OCI-LY1 (cell line): ENCODE measurements at regions not wholly inside any gene's neighbourhood (a gene's known extent, or its start where the extent isn't known, plus 50 kb on each side); places are given as distances from the start of the nearest gene placed in this dataset.

Source experiments
- H2AFZ ChIP-seq: fragments of 200-600 bp; sonication (generic), shearing (Covaris generic); 2 replicates; pipeline ENCODE4 v1.6.0; 2014; ENCODE audit warnings: antibody characterized with exemption, mild to moderate bottlenecking, low read length
- H3F3A ChIP-seq: fragments of 200-600 bp; sonication (generic), shearing (Covaris generic); 2 replicates; pipeline ENCODE4 v1.6.0; 2014; ENCODE audit warnings: mild to moderate bottlenecking, antibody characterized with exemption, low read length, moderate library complexity; ENCODE audit not compliant: insufficient read depth
- H3K27ac ChIP-seq: fragments of 200-600 bp; sonication (generic); 2 replicates; pipeline ENCODE4 v1.5.1; 2014; ENCODE audit warnings: low read length, mixed run types, mild to moderate bottlenecking, low read depth; ENCODE audit not compliant: poor library complexity, severe bottlenecking
- H3K27me3 ChIP-seq: fragments of 200-600 bp; sonication (generic); 2 replicates; pipeline ENCODE4 v1.6.0; 2014; ENCODE audit warnings: antibody characterized with exemption, mild to moderate bottlenecking, low read length, moderate library complexity; ENCODE audit not compliant: insufficient read depth
- H3K36me3 ChIP-seq: fragments of 200-600 bp; sonication (generic); 2 replicates; pipeline ENCODE4 v1.6.1; 2014; ENCODE audit warnings: mild to moderate bottlenecking, antibody characterized with exemption, low read length, moderate library complexity, mixed read lengths; ENCODE audit not compliant: insufficient read depth
- H3K4me1 ChIP-seq: fragments of 200-600 bp; sonication (generic); 2 replicates; pipeline ENCODE4 v1.5.1; 2014; ENCODE audit warnings: mild to moderate bottlenecking, low read length, moderate library complexity; ENCODE audit not compliant: insufficient read depth, severe bottlenecking
- H3K4me2 ChIP-seq: fragments of 200-600 bp; sonication (generic), shearing (Covaris generic); 2 replicates; pipeline ENCODE4 v1.6.1; 2014; ENCODE audit warnings: low read length
- H3K4me3 ChIP-seq: fragments of 200-600 bp; sonication (generic); 2 replicates; pipeline ENCODE4 v1.5.1; 2014; ENCODE audit warnings: low read length, low read depth, mild to moderate bottlenecking, mixed read lengths; ENCODE audit not compliant: poor library complexity, severe bottlenecking
- H3K79me2 ChIP-seq: fragments of 200-600 bp; shearing (Covaris generic); 2 replicates; pipeline ENCODE4 v1.6.1; 2016; ENCODE audit warnings: mixed run types, low read length, mixed read lengths; ENCODE audit not compliant: insufficient read depth
- H3K9ac ChIP-seq: fragments of 200-600 bp; sonication (generic), shearing (Covaris generic); 2 replicates; pipeline ENCODE4 v1.6.1; 2014; ENCODE audit warnings: mild to moderate bottlenecking, low read length, mixed read lengths
- H3K9me2 ChIP-seq: fragments of 200-600 bp; sonication (generic), shearing (Covaris generic); 2 replicates; pipeline ENCODE4 v1.6.1; 2014; ENCODE audit warnings: low read depth, mild to moderate bottlenecking, low read length, mixed read lengths
- H3K9me3 ChIP-seq: fragments of 200-600 bp; shearing (Covaris generic); 2 replicates; pipeline ENCODE4 v1.6.1; 2014; ENCODE audit warnings: low read length, mixed read lengths
- H4K20me1 ChIP-seq: fragments of 200-600 bp; sonication (generic), shearing (Covaris generic); 2 replicates; pipeline ENCODE4 v1.6.0; 2016; ENCODE audit warnings: mild to moderate bottlenecking, low read length; ENCODE audit not compliant: insufficient read depth
- EZH2 ChIP-seq: fragments of 200-600 bp; sonication (generic), shearing (Covaris generic); IDR thresholded peaks from 2 replicates; pipeline ENCODE4 v1.8.0; 2017; ENCODE audit warnings: borderline replicate concordance, mixed run types, mild to moderate bottlenecking, antibody characterized with exemption, low read length, moderate library complexity, mixed read lengths
- TF ChIP-seq, protein P1 (sequence below): fragments of 200-600 bp; sonication (generic), shearing (Covaris generic); IDR thresholded peaks from 2 replicates; pipeline ENCODE4 v1.5.1; 2017; ENCODE audit warnings: mild to moderate bottlenecking, antibody characterized with exemption, low read length, moderate library complexity, mixed read lengths

DNA sequence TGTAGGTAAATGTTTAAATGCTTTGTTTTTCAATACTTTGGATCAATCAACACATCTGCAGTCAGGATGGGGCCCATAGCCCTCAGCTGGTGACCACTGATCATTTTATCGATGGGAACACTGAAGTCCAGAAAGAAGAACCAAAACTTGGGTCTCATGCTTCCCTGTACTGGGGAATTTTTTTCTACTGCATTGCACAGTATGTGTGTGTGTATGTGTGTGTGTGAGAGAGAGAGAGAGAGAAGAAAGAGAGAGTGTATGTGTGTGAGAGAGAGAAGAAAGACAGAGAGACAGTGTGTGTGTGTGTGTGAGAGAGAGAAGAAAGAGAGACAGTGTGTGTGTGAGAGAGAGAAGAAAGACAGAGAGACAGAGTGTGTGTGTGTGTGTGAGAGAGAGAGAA is 202.9 kb upstream of the MSX2 start:
- Histone ChIP-seq H3K9ac (no peak overlapping the region), H3K9me2 (no peaks in the 10 kb centered on the region), H3F3A (no peaks in the 10 kb centered on the region), H3K27ac (no peak overlapping the region), H3K79me2 (no peaks in the 10 kb centered on the region), H3K4me3 (no peak overlapping the region), H3K9me3 (no peaks in the 10 kb centered on the region), H3K4me2 (no peak overlapping the region), H2AFZ (no peak overlapping the region), H3K4me1 (no peaks in the 10 kb centered on the region), H3K27me3 (no peaks in the 10 kb centered on the region), H4K20me1 (no peaks in the 10 kb centered on the region), H3K36me3 (no peaks in the 10 kb centered on the region)
- TF ChIP-seq EZH2 = no peak
- TF ChIP-seq, protein P1, sequence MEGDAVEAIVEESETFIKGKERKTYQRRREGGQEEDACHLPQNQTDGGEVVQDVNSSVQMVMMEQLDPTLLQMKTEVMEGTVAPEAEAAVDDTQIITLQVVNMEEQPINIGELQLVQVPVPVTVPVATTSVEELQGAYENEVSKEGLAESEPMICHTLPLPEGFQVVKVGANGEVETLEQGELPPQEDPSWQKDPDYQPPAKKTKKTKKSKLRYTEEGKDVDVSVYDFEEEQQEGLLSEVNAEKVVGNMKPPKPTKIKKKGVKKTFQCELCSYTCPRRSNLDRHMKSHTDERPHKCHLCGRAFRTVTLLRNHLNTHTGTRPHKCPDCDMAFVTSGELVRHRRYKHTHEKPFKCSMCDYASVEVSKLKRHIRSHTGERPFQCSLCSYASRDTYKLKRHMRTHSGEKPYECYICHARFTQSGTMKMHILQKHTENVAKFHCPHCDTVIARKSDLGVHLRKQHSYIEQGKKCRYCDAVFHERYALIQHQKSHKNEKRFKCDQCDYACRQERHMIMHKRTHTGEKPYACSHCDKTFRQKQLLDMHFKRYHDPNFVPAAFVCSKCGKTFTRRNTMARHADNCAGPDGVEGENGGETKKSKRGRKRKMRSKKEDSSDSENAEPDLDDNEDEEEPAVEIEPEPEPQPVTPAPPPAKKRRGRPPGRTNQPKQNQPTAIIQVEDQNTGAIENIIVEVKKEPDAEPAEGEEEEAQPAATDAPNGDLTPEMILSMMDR = no peak

DNA sequence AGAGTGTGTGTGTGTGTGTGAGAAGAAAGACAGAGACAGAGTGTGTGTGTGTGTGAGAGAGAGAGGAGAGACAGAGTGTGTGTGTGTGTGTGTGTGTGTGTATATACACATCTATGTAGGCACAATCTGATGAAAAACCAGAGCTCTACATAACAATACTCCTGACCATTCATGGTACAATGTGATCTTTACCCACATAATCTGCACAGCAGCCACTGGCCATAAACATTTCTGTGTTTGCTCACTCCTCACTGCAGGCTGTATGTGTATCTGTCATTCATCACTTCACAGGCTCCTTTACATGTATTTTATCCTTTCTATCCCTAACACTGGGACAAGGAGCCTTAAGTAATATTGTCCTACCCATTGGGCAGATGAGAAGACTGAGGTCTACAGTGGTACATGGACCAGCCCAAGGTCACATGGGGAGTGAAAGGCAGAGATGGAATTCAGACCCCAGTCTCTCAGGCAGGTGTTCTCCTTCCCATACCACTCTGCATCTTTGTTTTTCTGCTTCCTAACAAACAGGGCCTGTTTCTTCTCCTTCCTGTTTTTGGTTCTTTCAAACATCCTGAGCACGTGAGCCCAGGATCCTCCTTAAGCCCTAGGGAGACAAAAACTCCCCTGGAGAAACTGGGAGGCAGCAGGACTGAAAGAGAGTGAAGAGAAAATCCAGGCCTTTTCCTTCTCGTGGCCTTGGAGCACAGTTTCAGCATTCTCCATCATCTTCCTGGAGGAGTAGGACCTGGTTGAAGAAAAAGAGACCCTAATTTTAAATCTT is 201.7 kb upstream of the MSX2 start:
- H3K27me3 ChIP-seq = no peaks in the 10 kb centered on the region
- no peak overlapping the region for H3K4me2 ChIP-seq
- TF ChIP-seq, protein P1 = no peak
- no peak for TF ChIP-seq EZH2
- H3K9me2 ChIP-seq = no peaks in the 10 kb centered on the region
- H3K79me2 ChIP-seq = no peaks in the 10 kb centered on the region
- H3K4me3 ChIP-seq = no peak overlapping the region
- H2AFZ ChIP-seq = no peak overlapping the region
- no peaks in the 10 kb centered on the region for H4K20me1 ChIP-seq
- H3F3A ChIP-seq = no peaks in the 10 kb centered on the region
- H3K36me3 ChIP-seq = no peaks in the 10 kb centered on the region
- no peak overlapping the region for H3K27ac ChIP-seq
- no peaks in the 10 kb centered on the region for H3K4me1 ChIP-seq
- no peak overlapping the region for H3K9ac ChIP-seq
- no peaks in the 10 kb centered on the region for H3K9me3 ChIP-seq

DNA sequence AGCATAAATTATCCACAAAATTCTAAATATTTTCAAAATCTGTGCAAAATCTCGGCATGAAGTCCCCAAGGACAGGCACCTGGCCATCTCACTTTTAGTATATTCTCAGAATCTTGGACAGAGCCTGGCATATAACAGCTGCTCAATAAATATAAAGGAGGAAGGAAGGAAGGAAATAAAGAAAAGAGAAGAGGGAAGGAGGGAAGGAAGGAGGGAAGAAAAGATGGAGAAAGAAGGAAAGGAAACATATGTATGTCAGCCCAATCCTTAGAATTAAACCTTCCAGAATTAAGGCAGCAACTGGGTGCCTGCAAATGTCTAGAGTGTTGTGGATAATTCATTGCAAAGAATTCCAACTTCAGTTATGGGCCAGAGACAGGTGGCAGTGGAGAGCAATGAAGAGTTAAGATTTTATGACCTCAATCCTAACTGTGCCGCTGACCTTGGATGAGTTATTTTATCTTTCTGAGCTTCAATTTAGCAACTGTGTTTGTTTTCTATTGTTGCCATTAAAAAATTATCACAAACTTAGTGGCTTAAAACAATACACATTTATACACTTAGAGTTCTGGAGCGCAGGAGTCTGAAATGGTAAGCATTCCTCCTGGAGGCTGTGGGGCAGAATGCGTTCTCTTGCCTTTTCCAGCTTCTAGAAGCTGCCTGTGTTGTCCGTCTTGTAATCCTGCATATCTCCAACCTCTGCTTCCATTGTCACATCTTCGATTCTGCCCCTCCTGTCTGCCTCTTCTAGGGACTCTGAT is 200.9 kb upstream of the MSX2 start:
- no peaks in the 10 kb centered on the region for H4K20me1 ChIP-seq
- H3K4me2 ChIP-seq = no peak overlapping the region
- H3F3A ChIP-seq = no peaks in the 10 kb centered on the region
- no peaks in the 10 kb centered on the region for H3K36me3 ChIP-seq
- H3K4me3 ChIP-seq = no peak overlapping the region
- no peaks in the 10 kb centered on the region for H3K27me3 ChIP-seq
- H3K79me2 ChIP-seq = no peaks in the 10 kb centered on the region
- H3K9ac ChIP-seq = no peak overlapping the region
- no peaks in the 10 kb centered on the region for H3K9me2 ChIP-seq
- H3K9me3 ChIP-seq = no peaks in the 10 kb centered on the region
- no peaks in the 10 kb centered on the region for H3K4me1 ChIP-seq
- H3K27ac ChIP-seq = no peak overlapping the region
- H2AFZ ChIP-seq = no peak overlapping the region
- TF ChIP-seq EZH2 = no peak
- TF ChIP-seq, protein P1 = no peak
